ENCODE measurements at regions not wholly inside any gene's neighbourhood (a gene's known extent, or its start where the extent isn't known, plus 50 kb on each side); places are given as distances from the start of the nearest gene placed in this dataset.

- no peak for DNase-seq (ENCODE audit: low read depth in 2 of 2)
Observed at GRCh38 chr10:78298835-78299234, 265.2 kb downstream of the RPS24 start.

GRCh38 chr10:78299851-78300468 is 266.3 kb downstream of the RPS24 start:
- DNase-seq (ENCODE audit: low read depth in 2 of 2): no peak

GRCh38 chr10:78300526-78300925 is 266.9 kb downstream of the RPS24 start:
- no peak for DNase-seq (ENCODE audit: low read depth in 2 of 2)

GRCh38 chr10:78301481-78301880 is 267.8 kb downstream of the RPS24 start:
- DNase-seq (ENCODE audit: low read depth in 2 of 2): no peak

- no peak for DNase-seq (ENCODE audit: low read depth in 2 of 2)
Observed at GRCh38 chr10:78301891-78302738, 268.5 kb downstream of the RPS24 start.

- DNase-seq (ENCODE audit: low read depth in 2 of 2): no peak
Observed at GRCh38 chr10:78302739-78302988, 269.0 kb downstream of the RPS24 start.

- peak; percentile 92 to 94 for DNase-seq (ENCODE audit: low read depth in 2 of 2)
Observed at GRCh38 chr10:78302989-78303854, 269.6 kb downstream of the RPS24 start.

- no peak for DNase-seq (ENCODE audit: low read depth in 2 of 2)
Observed at GRCh38 chr10:78304091-78305045, 270.7 kb downstream of the RPS24 start.

GRCh38 chr10:78305311-78305710 is 271.6 kb downstream of the RPS24 start:
- DNase-seq (ENCODE audit: low read depth in 2 of 2): no peak

- no peak for DNase-seq (ENCODE audit: low read depth in 2 of 2)
Observed at GRCh38 chr10:78306358-78306757, 272.7 kb downstream of the RPS24 start.

GRCh38 chr10:78307576-78307975 is 273.9 kb downstream of the RPS24 start:
- DNase-seq (ENCODE audit: low read depth in 2 of 2): no peak

GRCh38 chr10:78309536-78310237 is 276.0 kb downstream of the RPS24 start:
- DNase-seq (ENCODE audit: low read depth in 2 of 2): no peak

GRCh38 chr10:78310481-78311080 is 276.9 kb downstream of the RPS24 start:
- no peak for DNase-seq (ENCODE audit: low read depth in 2 of 2)

- DNase-seq (ENCODE audit: low read depth in 2 of 2): no peak
Observed at GRCh38 chr10:78312197-78313047, 278.8 kb downstream of the RPS24 start.

- no peak for DNase-seq (ENCODE audit: low read depth in 2 of 2)
Observed at GRCh38 chr10:78313048-78313381, 279.4 kb downstream of the RPS24 start.

GRCh38 chr10:78313636-78314035 is 280.0 kb downstream of the RPS24 start:
- no peak for DNase-seq (ENCODE audit: low read depth in 2 of 2)

- no peak for DNase-seq (ENCODE audit: low read depth in 2 of 2)
Observed at GRCh38 chr10:78314651-78315050, 281.0 kb downstream of the RPS24 start.

GRCh38 chr10:78316451-78316931 is 282.8 kb downstream of the RPS24 start:
- DNase-seq (ENCODE audit: low read depth in 2 of 2): no peak

- DNase-seq (ENCODE audit: low read depth in 2 of 2): no peak
Observed at GRCh38 chr10:78318305-78318704, 284.6 kb downstream of the RPS24 start.

Measured in stimulated activated CD8-positive, alpha-beta memory T cell treated with anti-CD3 and anti-CD28 coated beads, Interleukin-2, amount 100 ng/mL, for 1 hour (primary cell).